Neuronal stem cell (in vitro differentiated cells): ENCODE measurements at regions not wholly inside any gene's neighbourhood (a gene's known extent, or its start where the extent isn't known, plus 50 kb on each side); places are given as distances from the start of the nearest gene placed in this dataset.

ENCODE experiments used
- DNase-seq: peaks from one replicate; pipeline ENCODE4 v3.0.0-alpha.2; 2013; ENCODE audit warnings: low spot score
- H2AFZ ChIP-seq: one replicate; pipeline ENCODE4 v1.6.1; 2013; ENCODE audit warnings: mild to moderate bottlenecking, low read length, inconsistent platforms
- H2AK5ac ChIP-seq: 2 replicates; pipeline ENCODE4 v1.6.1; 2013; ENCODE audit warnings: low read depth, mild to moderate bottlenecking, inconsistent platforms, low read length, moderate library complexity, mixed read lengths
- H2BK120ac ChIP-seq: 2 replicates; pipeline ENCODE4 v1.6.1; 2013; ENCODE audit warnings: low read depth, mild to moderate bottlenecking, inconsistent platforms, low read length, moderate library complexity, mixed read lengths
- H2BK12ac ChIP-seq: one replicate; pipeline ENCODE4 v1.6.1; 2013; ENCODE audit warnings: low read length, inconsistent platforms
- H2BK15ac ChIP-seq: 2 replicates; pipeline ENCODE4 v1.6.1; 2013; ENCODE audit warnings: mild to moderate bottlenecking, low read length, inconsistent platforms, mixed read lengths
- H2BK5ac ChIP-seq: one replicate; pipeline ENCODE4 v1.6.1; 2013; ENCODE audit warnings: inconsistent platforms, mild to moderate bottlenecking, low read length, moderate library complexity
- H3K14ac ChIP-seq: one replicate; pipeline ENCODE4 v1.6.1; 2013; ENCODE audit warnings: low read length, inconsistent platforms
- H3K18ac ChIP-seq: 2 replicates; pipeline ENCODE4 v1.6.1; 2013; ENCODE audit warnings: low read length, inconsistent platforms
- H3K23ac ChIP-seq: 2 replicates; pipeline ENCODE4 v1.6.1; 2013; ENCODE audit warnings: low read depth, mild to moderate bottlenecking, mixed read lengths, low read length, inconsistent platforms; ENCODE audit not compliant: poor library complexity
- H3K27ac ChIP-seq: replicated peaks from 3 replicates; pipeline ENCODE4 v1.5.1; 2013; ENCODE audit warnings: low read length, inconsistent platforms
- H3K27me3 ChIP-seq, 3 experiments: 2 replicates each; pipeline ENCODE4 v1.6.1; 2013; ENCODE audit warnings: low read length in 3 of 3, mild to moderate bottlenecking in 2 of 3, inconsistent platforms in 1 of 3, low read depth in 1 of 3, mixed read lengths in 1 of 3, moderate library complexity in 1 of 3; ENCODE audit not compliant: control insufficient read depth in 3 of 3, insufficient read depth in 3 of 3
- H3K36me3 ChIP-seq, 2 donors: replicated peaks in 1 of 2; 2 replicates each; pipeline ENCODE4 v1.6.1; 2013; ENCODE audit warnings: low read length in 2 of 2; ENCODE audit not compliant: control insufficient read depth in 2 of 2, insufficient read depth in 2 of 2
- H3K4ac ChIP-seq: 2 replicates; pipeline ENCODE4 v1.6.1; 2013; ENCODE audit warnings: inconsistent platforms, mild to moderate bottlenecking, low read length, moderate library complexity
- H3K4me1 ChIP-seq, 2 donors: 1 replicate in 1 of 2; 2 replicates in 1 of 2; pipeline ENCODE4 v1.6.1; 2013; ENCODE audit warnings: low read length in 2 of 2, low read depth in 1 of 2; ENCODE audit not compliant: control insufficient read depth in 2 of 2, insufficient read depth in 1 of 2
- H3K4me2 ChIP-seq: one replicate; pipeline ENCODE4 v1.6.1; 2013; ENCODE audit warnings: mild to moderate bottlenecking, low read length, inconsistent platforms; ENCODE audit not compliant: insufficient read depth, poor library complexity, severe bottlenecking
- H3K4me3 ChIP-seq, 2 donors: 2 replicates each; pipeline ENCODE4 v1.5.1; 2013; ENCODE audit warnings: low read length in 2 of 2, mild to moderate bottlenecking in 2 of 2, inconsistent platforms in 1 of 2, moderate library complexity in 1 of 2
- H3K79me1 ChIP-seq: one replicate; pipeline ENCODE4 v1.6.1; 2013; ENCODE audit warnings: low read depth, mild to moderate bottlenecking, inconsistent platforms, low read length, moderate library complexity
- H3K9ac ChIP-seq: one replicate; pipeline ENCODE4 v1.6.1; 2013; ENCODE audit warnings: mild to moderate bottlenecking, low read depth, low read length, inconsistent platforms; ENCODE audit not compliant: poor library complexity
- H3K9me3 ChIP-seq, 2 donors: replicated peaks in 1 of 2; 2 replicates each; pipeline versions ENCODE3 to v1.6.1; 2013; ENCODE audit warnings: low read length in 2 of 2, mild to moderate bottlenecking in 2 of 2, inconsistent platforms in 1 of 2, low read depth in 1 of 2, mixed read lengths in 1 of 2, moderate library complexity in 1 of 2; ENCODE audit not compliant: control insufficient read depth in 2 of 2, insufficient read depth in 1 of 2
- H4K8ac ChIP-seq: one replicate; pipeline ENCODE4 v1.6.1; 2013; ENCODE audit warnings: low read depth, mild to moderate bottlenecking, inconsistent platforms, low read length, moderate library complexity
- H4K91ac ChIP-seq: one replicate; pipeline ENCODE4 v1.6.1; 2013; ENCODE audit warnings: low read length, low read depth, mild to moderate bottlenecking, inconsistent platforms; ENCODE audit not compliant: poor library complexity
- WGBS, 2 donors: extraction: QIAGEN DNeasy Blood & Tissue Kit; methylation state at CpG; one replicate each; pipeline ENCODE4 v1.1.7; 2013; ENCODE audit warnings: missing lambda C conversion rate in 2 of 2, mixed read lengths in 1 of 2; ENCODE audit not compliant: insufficient read length in 2 of 2, insufficient replicate concordance in 1 of 2; ENCODE audit errors: extremely low coverage in 2 of 2; 5-methylcytosine and 5-hydroxymethylcytosine counted together

DNA sequence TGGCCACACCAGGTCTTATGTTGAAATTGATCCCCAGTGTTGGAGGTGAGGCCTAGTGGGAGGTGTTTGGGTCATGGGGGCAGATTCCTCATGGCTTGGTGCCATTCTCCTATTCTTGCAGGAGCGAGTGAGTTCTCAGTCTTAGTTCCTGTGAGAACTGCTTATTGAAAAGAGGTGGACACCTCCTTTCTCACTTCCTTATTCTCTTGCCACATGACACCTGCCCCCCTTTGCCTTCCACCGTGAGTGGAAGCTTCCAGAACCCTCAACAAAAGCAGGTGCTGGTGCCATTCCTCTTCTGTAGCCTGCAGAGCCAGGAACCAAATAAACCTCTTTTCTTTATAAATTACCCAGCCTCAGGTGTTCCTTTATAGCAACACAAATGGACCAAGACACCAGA is 318.1 kb upstream of the MCTP2 start:
- Histone ChIP-seq H3K9me3 (no peaks in the 10 kb centered on the region), H3K79me1 (no peaks in the 10 kb centered on the region), H2AK5ac (no peak overlapping the region), H3K4me3 (no peak overlapping the region), H3K36me3 (no peaks in the 10 kb centered on the region), H3K4me1 (peaks cover 0 to 1% of the 10 kb centered on the region in 2 donors), H3K4ac (no peak overlapping the region), H4K8ac (no peak overlapping the region), H2BK120ac (no peak overlapping the region), H2BK5ac (no peak overlapping the region), H2BK12ac (no peak overlapping the region), H4K91ac (no peak overlapping the region), H3K9ac (no peak overlapping the region), H3K23ac (no peak overlapping the region), H3K27ac (no peak overlapping the region), H2AFZ (no peak overlapping the region), H3K14ac (no peak overlapping the region), H3K4me2 (no peak overlapping the region), H2BK15ac (no peak overlapping the region), H3K27me3 (no peaks in the 10 kb centered on the region), H3K18ac (no peak overlapping the region)
- no CpG with 5 or more reads among the region's 2 CpGs for WGBS, 2 donors
- DNase-seq, result no peak

DNA sequence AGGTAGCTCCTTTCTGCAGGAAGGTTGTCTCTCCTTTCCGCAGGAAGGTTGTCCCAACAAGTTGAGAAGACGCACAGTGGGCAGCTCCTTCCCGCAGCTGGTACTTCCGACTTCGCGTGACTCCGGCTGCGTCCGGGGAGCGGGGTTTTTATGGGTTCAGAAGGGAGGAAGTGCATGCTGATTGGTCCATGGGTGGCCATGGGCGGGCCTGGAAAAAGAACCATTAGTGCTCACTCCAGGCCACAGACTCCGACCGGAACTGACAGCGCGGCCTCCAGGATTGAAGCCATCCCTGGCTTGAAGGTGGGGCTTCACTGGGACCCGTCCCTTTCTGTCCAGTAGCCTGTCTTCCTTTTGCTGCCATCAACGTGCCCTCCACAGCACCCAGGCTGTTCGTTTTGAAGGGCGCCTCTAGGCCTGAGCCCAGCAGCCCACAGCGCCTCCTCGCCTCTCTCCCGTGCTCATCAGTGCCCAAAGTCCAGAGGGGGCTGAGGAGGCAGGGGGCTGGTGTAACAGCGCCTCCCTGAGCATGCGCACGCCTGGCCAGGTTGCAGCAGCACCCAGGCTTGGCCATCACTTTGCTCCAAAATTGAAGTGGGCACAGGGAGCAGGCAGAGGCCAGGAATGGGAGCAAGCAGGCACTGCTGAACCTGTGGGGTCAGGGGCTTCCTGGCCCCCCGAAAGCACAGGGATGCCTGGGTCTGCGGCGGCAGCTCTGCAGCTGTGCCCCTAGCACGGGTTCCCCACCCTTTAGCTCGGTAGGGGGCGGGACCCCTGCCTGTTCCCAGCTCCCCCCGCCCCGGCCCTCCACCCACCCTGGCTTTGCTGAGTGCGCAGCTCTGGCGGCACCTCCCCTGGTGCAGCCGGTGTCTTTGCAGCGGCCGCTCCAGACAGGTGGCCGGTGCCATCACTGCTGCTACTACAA is 330.6 kb upstream of the MCTP2 start:
- Histone ChIP-seq H2BK12ac (no peak overlapping the region), H2AK5ac (no peak overlapping the region), H3K79me1 (no peaks in the 10 kb centered on the region), H3K36me3 (no peaks in the 10 kb centered on the region), H3K27me3 (no peaks in the 10 kb centered on the region), H3K4me1 (peaks cover 0 to 2% of the 10 kb centered on the region in 2 donors), H3K14ac (peak overlapping the region; percentile 9), H3K4me3 (peak overlapping the region in 1 of 2 donors; percentile 58), H2BK15ac (no peak overlapping the region), H3K18ac (peak overlapping the region; percentile 85), H2BK5ac (peak overlapping the region; percentile 14), H2AFZ (peak overlapping the region; percentile 22), H3K27ac (no peak overlapping the region), H3K9ac (no peak overlapping the region), H3K4me2 (no peak overlapping the region), H2BK120ac (no peak overlapping the region), H3K9me3 (peaks cover 0 to 3% of the 10 kb centered on the region in 2 donors), H3K23ac (peak overlapping the region; percentile 65), H3K4ac (no peak overlapping the region), H4K8ac (no peak overlapping the region), H4K91ac (no peak overlapping the region)
- no CpG with 5 or more reads among the region's 39 CpGs for WGBS, 2 donors
- DNase-seq, result no peak

DNA sequence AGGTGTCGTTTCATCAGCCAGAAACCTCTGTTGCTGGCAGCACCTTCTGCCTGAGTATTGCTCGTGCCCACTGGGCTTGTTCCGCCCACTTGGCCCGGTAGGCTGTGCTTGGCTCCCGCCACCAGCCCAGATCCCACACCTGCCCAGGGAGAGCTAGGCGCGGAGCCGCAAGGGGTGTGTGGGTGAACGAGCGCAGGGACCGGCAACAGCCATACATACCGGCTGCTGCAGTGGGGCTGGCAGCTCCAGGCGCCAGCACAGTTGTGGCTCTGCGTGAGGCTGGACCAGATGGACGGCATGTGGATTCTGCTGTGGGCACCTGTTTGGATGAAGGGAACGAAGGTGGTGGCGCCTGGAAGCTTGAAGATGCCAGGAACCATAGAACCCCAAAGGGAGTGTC is 331.5 kb upstream of the MCTP2 start:
- no peak overlapping the region for H3K27ac ChIP-seq
- H3K4me1 ChIP-seq, result peaks cover 0 to 2% of the 10 kb centered on the region in 2 donors
- H2AFZ ChIP-seq, result peak overlapping the region; percentile 22
- H2BK5ac ChIP-seq, result no peak overlapping the region
- H3K4me3 ChIP-seq, result peak overlapping the region in 1 of 2 donors; percentile 5
- H3K14ac ChIP-seq, result no peak overlapping the region
- WGBS, 2 donors, result no CpG with 5 or more reads among the region's 17 CpGs
- no peak overlapping the region for H2BK120ac ChIP-seq
- H4K91ac ChIP-seq, result no peak overlapping the region
- no peaks in the 10 kb centered on the region for H3K79me1 ChIP-seq
- H3K18ac ChIP-seq, result peak overlapping the region; percentile 92
- H3K9me3 ChIP-seq, result peaks cover 0 to 3% of the 10 kb centered on the region in 2 donors
- DNase-seq, result no peak
- no peak overlapping the region for H4K8ac ChIP-seq
- no peak overlapping the region for H3K9ac ChIP-seq
- H2AK5ac ChIP-seq, result no peak overlapping the region
- no peak overlapping the region for H3K4ac ChIP-seq
- H3K36me3 ChIP-seq, result no peaks in the 10 kb centered on the region
- no peak overlapping the region for H2BK12ac ChIP-seq
- H3K4me2 ChIP-seq, result no peak overlapping the region
- H3K27me3 ChIP-seq, result no peaks in the 10 kb centered on the region
- H3K23ac ChIP-seq, result no peak overlapping the region
- H2BK15ac ChIP-seq, result no peak overlapping the region

DNA sequence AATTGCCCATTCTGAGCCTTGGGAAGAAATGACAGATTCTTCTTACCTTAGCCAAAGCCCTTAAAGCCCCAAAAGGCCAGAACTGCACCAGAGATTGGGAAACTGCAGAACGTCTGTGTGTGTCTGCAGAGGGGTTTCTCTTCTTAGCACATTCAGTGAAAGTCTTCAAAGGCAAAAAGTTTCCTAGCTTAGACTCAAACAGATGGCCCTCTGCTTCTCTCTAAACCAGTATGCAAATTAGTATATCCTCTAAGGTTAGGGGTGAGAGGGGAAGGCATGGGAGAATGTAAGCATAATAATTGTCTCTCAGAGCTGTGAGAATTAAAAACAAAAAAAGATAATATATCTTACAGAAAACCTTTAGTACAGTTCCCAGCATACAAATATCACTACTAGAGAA is 334.0 kb upstream of the MCTP2 start:
- no peak overlapping the region for H3K18ac ChIP-seq
- no peak overlapping the region for H2AFZ ChIP-seq
- WGBS, 2 donors, result no CpG with 5 or more reads among the region's 1 CpG
- H3K4ac ChIP-seq, result no peak overlapping the region
- H2BK15ac ChIP-seq, result no peak overlapping the region
- H3K9ac ChIP-seq, result no peak overlapping the region
- DNase-seq, result no peak
- H3K23ac ChIP-seq, result no peak overlapping the region
- peaks cover 0 to 3% of the 10 kb centered on the region in 2 donors for H3K9me3 ChIP-seq
- no peaks in the 10 kb centered on the region for H3K27me3 ChIP-seq
- H4K91ac ChIP-seq, result no peak overlapping the region
- H2BK5ac ChIP-seq, result no peak overlapping the region
- no peak overlapping the region for H4K8ac ChIP-seq
- H2BK12ac ChIP-seq, result no peak overlapping the region
- no peak overlapping the region for H3K27ac ChIP-seq
- H3K4me1 ChIP-seq, result peaks cover 0 to 2% of the 10 kb centered on the region in 2 donors
- H3K4me2 ChIP-seq, result no peak overlapping the region
- H3K79me1 ChIP-seq, result no peaks in the 10 kb centered on the region
- H2AK5ac ChIP-seq, result no peak overlapping the region
- H3K36me3 ChIP-seq, result no peaks in the 10 kb centered on the region
- no peak overlapping the region for H2BK120ac ChIP-seq
- no peak overlapping the region for H3K14ac ChIP-seq
- H3K4me3 ChIP-seq, result no peak overlapping the region
